Liver (tissue), 2 donors: ENCODE measurements at regions not wholly inside any gene's neighbourhood (a gene's known extent, or its start where the extent isn't known, plus 50 kb on each side); places are given as distances from the start of the nearest gene placed in this dataset.

Experiments
- CTCF ChIP-seq: fragments of 150-350 bp; IDR thresholded peaks from 2 replicates; pipeline ENCODE4 v1.5.1; 2017; ENCODE audit warnings: improper control_type of control experiment, low read depth, low read length; ENCODE audit not compliant: missing input control
- YY1 ChIP-seq: IDR thresholded peaks from 2 replicates; pipeline ENCODE4 v1.6.1; 2016; ENCODE audit warnings: antibody characterized with exemption, mild to moderate bottlenecking
- donor health status: healthy.

- TF ChIP-seq YY1: no peak
- no peak for TF ChIP-seq CTCF
Observed at GRCh38 chr2:173648816-173649215, 294.1 kb downstream of the CDCA7 start.
